ENCODE measurements at regions not wholly inside any gene's neighbourhood (a gene's known extent, or its start where the extent isn't known, plus 50 kb on each side); places are given as distances from the start of the nearest gene placed in this dataset.

GRCh38 chr2:183269956-183270355 lies 145.7 kb downstream of the NUP35 start:
- intact Hi-C loops (cut with DNase I), result no loop called here
- DNase-seq (ENCODE audit: low spot score), result no peak

DNA sequence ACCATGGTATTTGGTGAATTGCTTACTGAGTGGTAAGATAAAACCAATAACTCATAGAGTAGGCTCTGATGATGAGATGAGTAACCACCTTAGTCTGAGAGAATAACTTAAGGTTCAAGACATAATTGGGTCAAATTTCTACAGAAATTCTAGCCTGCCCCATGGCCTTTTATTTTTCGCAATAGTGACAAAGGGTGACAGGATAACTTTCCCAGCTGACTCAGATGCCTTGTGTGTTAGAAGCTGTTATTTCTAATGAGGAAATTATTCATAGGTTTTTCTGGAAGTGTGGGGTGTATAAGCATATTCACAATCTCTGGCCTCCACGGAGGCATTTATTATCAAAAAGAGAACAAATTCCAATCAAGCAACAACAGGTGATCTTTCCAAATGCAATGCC lies 159.0 kb downstream of the NUP35 start:
- intact Hi-C loops (cut with DNase I), result no loop called here

DNA sequence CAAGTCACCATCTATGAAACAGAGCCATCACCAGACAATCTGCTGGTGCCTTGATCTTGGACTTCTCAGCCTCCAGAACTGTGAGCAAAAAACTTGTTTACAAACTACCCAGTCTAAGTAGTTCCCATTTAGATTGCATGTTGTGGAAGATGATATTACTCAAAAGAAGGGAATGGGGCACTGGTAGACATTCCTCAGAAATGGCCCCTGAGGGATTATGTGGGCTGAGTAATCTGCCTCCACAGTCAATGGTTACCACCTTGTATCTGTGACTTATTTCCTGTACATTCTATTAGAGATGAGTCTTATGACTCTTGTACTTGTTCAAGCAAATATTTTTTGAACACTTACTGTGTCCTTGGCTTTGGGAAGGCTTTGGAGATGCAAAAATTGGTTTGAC lies 160.4 kb downstream of the NUP35 start:
- DNase-seq (ENCODE audit: low spot score), result no peak
- intact Hi-C loops (cut with DNase I), result no loop called here

More for the DNA sequence above, 159.0 kb downstream of the NUP35 start:
- DNase-seq (ENCODE audit: low spot score), result no peak

- intact Hi-C loops (cut with DNase I), result no loop called here
- no peak for DNase-seq (ENCODE audit: low spot score)
These were observed 167.2 kb downstream of the NUP35 start for GRCh38 chr2:183291436-183291835.

DNA sequence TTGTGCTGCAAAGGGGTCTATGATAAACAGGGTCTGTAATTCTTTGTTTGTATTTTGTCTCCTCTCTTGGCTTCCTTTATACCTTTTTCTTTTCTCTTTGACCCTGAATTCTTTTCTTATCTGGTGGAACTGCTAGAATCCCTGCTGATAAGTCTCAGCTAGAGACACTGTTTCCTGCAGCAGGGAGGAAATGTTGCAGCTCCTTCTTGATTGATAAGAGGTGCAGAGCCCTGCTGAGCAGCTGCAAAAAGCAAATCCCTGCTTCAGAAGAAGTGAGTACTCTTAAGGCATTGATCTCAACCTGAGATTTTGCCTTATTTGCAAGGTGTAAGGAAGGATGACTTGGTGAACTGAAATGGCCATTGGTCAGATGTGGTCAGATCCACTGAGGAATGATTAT lies 167.8 kb downstream of the NUP35 start:
- no peak for DNase-seq (ENCODE audit: low spot score)
- intact Hi-C loops (cut with DNase I), result no loop called here

GRCh38 chr2:183339311-183339710 lies 215.1 kb downstream of the NUP35 start:
- DNase-seq (ENCODE audit: low spot score), result no peak
- intact Hi-C loops (cut with DNase I), result no loop called here

GRCh38 chr2:183341057-183341456 lies 216.8 kb downstream of the NUP35 start:
- DNase-seq (ENCODE audit: low spot score), result no peak
- intact Hi-C loops (cut with DNase I), result no loop called here

GRCh38 chr2:183347969-183348368 lies 223.7 kb downstream of the NUP35 start:
- intact Hi-C loops (cut with DNase I), result no loop called here
- DNase-seq (ENCODE audit: low spot score), result no peak

- intact Hi-C loops (cut with DNase I), result no loop called here
- no peak for DNase-seq (ENCODE audit: low spot score)
These were observed 224.2 kb downstream of the NUP35 start for GRCh38 chr2:183348492-183348891.

DNA sequence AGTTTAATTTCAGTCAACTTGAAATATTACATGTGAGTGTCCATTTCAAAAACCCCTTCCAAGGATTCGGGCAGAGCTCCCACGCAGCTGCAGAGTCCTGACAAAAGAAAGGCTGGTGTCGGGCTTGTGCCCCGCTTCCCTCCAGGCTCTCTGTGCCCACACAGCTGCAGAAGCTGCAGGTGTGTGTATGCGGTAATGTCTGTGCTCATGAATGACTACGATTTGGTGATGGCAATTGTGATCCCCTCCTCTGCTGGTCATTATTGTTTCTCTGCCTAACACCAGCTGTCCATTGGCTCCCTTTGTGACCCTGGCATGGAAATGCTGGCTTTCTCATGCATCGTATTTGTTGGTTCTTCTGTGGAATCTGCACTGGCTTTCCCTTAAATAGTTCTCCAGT lies 224.8 kb downstream of the NUP35 start:
- DNase-seq (ENCODE audit: low spot score), result no peak
- intact Hi-C loops (cut with DNase I), result no loop called here

- DNase-seq (ENCODE audit: low spot score), result no peak
- intact Hi-C loops (cut with DNase I), result no loop called here
These were observed 235.6 kb downstream of the NUP35 start for GRCh38 chr2:183359867-183360266.

GRCh38 chr2:183371545-183371944 lies 247.3 kb downstream of the NUP35 start:
- intact Hi-C loops (cut with DNase I), result no loop called here
- no peak for DNase-seq (ENCODE audit: low spot score)

DNA sequence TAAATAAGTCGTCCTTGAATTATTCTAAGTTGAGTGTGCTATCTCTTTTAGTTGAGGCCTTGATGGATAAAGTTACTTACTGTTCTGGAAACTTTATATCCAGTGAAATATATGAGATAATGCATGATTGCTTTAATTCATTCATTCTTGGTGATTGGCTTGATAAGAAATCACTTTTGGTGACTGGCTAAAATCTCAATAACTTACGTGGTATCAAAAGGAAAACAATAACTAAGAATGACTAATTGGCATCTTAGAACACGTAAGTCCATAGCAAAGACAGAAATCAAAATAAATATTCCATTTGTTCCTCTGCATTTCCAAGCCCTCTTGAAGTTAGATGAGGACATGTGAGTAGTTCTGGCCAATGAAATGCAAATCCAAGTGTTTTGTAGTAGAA lies 251.6 kb downstream of the NUP35 start:
- no peak for DNase-seq (ENCODE audit: low spot score)
- intact Hi-C loops (cut with DNase I), result no loop called here

GRCh38 chr2:183383854-183384253 lies 259.6 kb downstream of the NUP35 start:
- intact Hi-C loops (cut with DNase I), result no loop called here
- DNase-seq (ENCODE audit: low spot score), result no peak

GRCh38 chr2:183389546-183390080 lies 265.4 kb downstream of the NUP35 start:
- DNase-seq (ENCODE audit: low spot score), result no peak
- intact Hi-C loops (cut with DNase I), result no loop called here

GRCh38 chr2:183390109-183390508 lies 265.9 kb downstream of the NUP35 start:
- intact Hi-C loops (cut with DNase I), result no loop called here
- DNase-seq (ENCODE audit: low spot score), result no peak

DNA sequence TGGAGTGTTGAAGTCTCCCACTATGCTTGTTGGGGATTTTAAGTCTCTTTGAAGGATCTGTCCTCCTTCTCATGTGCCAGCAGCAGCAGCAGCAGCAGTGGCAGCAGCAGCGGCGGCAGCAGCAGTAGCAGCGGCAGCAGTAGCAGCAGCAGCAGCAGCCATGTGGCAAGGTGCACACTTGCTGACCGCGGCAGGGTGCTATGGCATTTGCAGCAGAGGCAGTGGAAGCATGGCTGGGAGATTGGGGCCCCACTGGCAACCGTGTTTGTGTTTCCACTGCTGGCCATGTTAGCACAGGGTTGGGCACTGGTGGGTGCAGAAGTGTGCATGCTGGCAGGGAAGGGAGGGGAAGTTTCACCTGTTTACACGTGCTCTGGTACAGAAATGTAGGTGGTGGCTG lies 280.1 kb downstream of the NUP35 start:
- intact Hi-C loops (cut with DNase I), result no loop called here
- DNase-seq (ENCODE audit: low spot score), result no peak

- DNase-seq (ENCODE audit: low spot score), result no peak
- intact Hi-C loops (cut with DNase I), result no loop called here
These were observed 284.3 kb downstream of the NUP35 start for GRCh38 chr2:183408562-183408961.

DNA sequence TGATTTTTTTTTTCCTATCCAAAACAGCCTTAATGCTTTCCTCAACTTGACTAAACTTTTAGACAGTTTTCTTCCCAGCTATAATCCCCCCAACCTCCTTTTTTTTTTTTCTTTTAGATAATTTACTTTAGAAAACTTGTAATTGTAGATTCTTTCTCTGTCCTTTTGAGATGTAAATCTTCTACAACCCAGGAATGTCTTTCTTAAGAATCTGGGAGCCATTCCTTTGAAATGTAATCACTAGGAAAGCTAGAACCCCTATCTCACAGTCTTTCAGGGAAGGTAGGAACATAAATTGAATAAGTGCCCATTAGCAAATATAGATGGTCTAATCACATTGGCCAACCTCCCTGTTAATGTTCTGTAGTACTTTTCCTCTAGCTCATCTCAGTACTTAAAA lies 285.4 kb downstream of the NUP35 start:
- intact Hi-C loops (cut with DNase I), result no loop called here
- DNase-seq (ENCODE audit: low spot score), result no peak

DNA sequence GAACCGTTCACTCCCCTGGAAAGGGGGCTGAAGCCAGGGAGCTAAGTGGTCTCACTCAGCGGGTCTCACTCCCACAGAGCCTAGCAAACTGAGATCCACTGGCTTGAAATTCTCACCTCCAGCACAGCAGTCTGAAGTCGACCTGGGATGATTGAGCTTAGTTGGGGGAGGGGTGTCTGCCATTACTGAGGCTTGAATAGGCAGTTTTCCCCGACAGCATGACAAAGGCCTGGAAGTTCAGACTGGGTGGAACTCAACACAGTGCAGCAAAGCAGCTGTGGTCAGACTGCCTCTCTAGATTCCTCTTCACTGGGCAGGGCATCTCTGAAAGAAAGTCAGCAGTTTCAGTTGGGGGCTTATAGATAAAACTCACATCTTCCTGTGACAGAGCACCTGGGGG lies 292.5 kb downstream of the NUP35 start:
- no peak for DNase-seq (ENCODE audit: low spot score)
- intact Hi-C loops (cut with DNase I), result no loop called here

GRCh38 chr2:183426825-183427224 lies 302.6 kb downstream of the NUP35 start:
- intact Hi-C loops (cut with DNase I), result no loop called here
- DNase-seq (ENCODE audit: low spot score), result no peak

GRCh38 chr2:183427558-183427957 lies 303.3 kb downstream of the NUP35 start:
- intact Hi-C loops (cut with DNase I), result no loop called here
- no peak for DNase-seq (ENCODE audit: low spot score)

Data from cardiac septum (tissue), 1 donor.